Prostate gland (tissue), 2 donors: ENCODE measurements at regions not wholly inside any gene's neighbourhood (a gene's known extent, or its start where the extent isn't known, plus 50 kb on each side); places are given as distances from the start of the nearest gene placed in this dataset.

Source experiments
- CTCF ChIP-seq, 4 experiments: fragments of 200-600 bp in 2 of 4; fragments of 450-650 bp in 2 of 4; sonication (generic) in 2 of 4; IDR thresholded peaks; 1 replicate in 3 of 4; 2 replicates in 1 of 4; pipeline ENCODE4 v1.5.1; 2016 to 2019; ENCODE audit warnings: antibody characterized with exemption in 4 of 4, mild to moderate bottlenecking in 2 of 4, moderate library complexity in 2 of 4
- POLR2A ChIP-seq: fragments of 450-650 bp; IDR thresholded peaks from one replicate; pipeline ENCODE4 v1.6.1; 2016; ENCODE audit warnings: antibody characterized with exemption, mild to moderate bottlenecking
- POLR2AphosphoS5 ChIP-seq: sonication (generic); formaldehyde crosslinking; IDR thresholded peaks from one replicate; pipeline ENCODE4 v1.6.1; 2017; ENCODE audit warnings: antibody characterized with exemption

GRCh38 chr1:117794073-117794472 lies 135.3 kb downstream of the GDAP2 start:
- TF ChIP-seq CTCF (IDR thresholded peaks at IDR 0.05) (no peak), POLR2A (no peak), POLR2AphosphoS5 (no peak)
